ENCODE measurements at regions not wholly inside any gene's neighbourhood (a gene's known extent, or its start where the extent isn't known, plus 50 kb on each side); places are given as distances from the start of the nearest gene placed in this dataset.

DNA sequence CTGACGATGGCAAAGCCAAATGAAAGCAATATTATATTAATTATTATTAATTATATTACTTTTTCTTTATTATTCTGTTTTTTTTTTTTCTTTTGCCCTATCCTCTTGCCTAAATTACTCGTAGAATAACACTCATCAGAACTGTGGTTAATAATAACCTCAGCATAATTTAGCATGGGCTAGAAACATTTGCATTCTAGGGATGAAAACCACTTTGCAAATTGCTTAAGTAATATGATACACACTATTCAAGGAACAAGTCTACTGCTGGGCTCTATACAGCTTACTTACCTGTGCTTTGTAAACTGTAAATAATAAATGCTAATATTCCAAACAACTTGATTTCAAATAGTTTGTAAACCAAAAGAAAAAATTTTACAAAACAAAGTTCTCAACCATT lies 375.8 kb downstream of the HGF start:
- no peak for TF ChIP-seq POLR2A (IDR thresholded peaks at IDR 0.05)
- TF ChIP-seq POLR2AphosphoS5 (IDR thresholded peaks at IDR 0.05): no peak

All from sigmoid colon (tissue), 4 donors.